GM12878 (cell line): ENCODE measurements at regions not wholly inside any gene's neighbourhood (a gene's known extent, or its start where the extent isn't known, plus 50 kb on each side); places are given as distances from the start of the nearest gene placed in this dataset.

Source experiments
- ATAC-seq: fragments of 200-7000 bp; cut with Tn5 transposase; 3 replicates; pipeline ENCODE4 v1.9.1; 2020; ENCODE audit warnings: mild to moderate bottlenecking, moderate library complexity
- BruUV-seq: library from RNA; stranded (reverse); fragments of 400-500 nt; replicated peaks from 2 replicates; lab custom pipeline; 2021; lab: Mats Ljungman, UMichigan
- CTCF ChIA-PET: fragments of 300-600 bp; sonication (Branson Sonifier 250); formaldehyde crosslinking; extraction: SDS; loops from one replicate; lab custom pipeline; 2021; ENCODE audit warnings: inconsistent platforms; lab: Yijun Ruan, JAX
- POLR2A ChIA-PET: fragments of 350-600 bp; formaldehyde crosslinking; extraction: SDS; loops from one replicate; lab custom pipeline; 2021; ENCODE audit warnings: inconsistent platforms; lab: Charles Lee
- RAD21 ChIA-PET: fragments of 300-600 bp; sonication (Branson Sonifier 250); formaldehyde crosslinking; loops from one replicate; lab custom pipeline; 2023; ENCODE audit warnings: antibody characterized with exemption; ENCODE audit not compliant: unreplicated experiment; lab: Charles Lee
- SMC1A ChIA-PET: fragments of 300-600 bp; sonication (Branson Sonifier 250); formaldehyde crosslinking; loops from one replicate; lab custom pipeline; 2023; ENCODE audit not compliant: unreplicated experiment, uncharacterized antibody; lab: Charles Lee
- DNase-seq: peaks from one replicate; pipeline ENCODE4 v3.0.0-alpha.2; 2011; ENCODE audit warnings: low read depth, low spot score
- FAIRE-seq: peaks from 3 replicates; lab custom pipeline; 2011; peaks lifted over from hg19 to GRCh38; lab: Jason Lieb, UNC
- H2AFZ ChIP-seq: 2 replicates; pipeline ENCODE4 v1.6.0; 2011; ENCODE audit warnings: low read depth, low read length, control low read depth; ENCODE audit not compliant: control insufficient read depth
- H3K27ac ChIP-seq: 2 replicates; pipeline ENCODE4 v1.5.1; 2011; ENCODE audit warnings: control low read depth; ENCODE audit not compliant: control insufficient read depth, insufficient read depth
- H3K27me3 ChIP-seq, 2 experiments: replicated peaks in 1 of 2; 2 replicates each; pipeline versions ENCODE4 v1.6.0 to v1.6.1; 2011; ENCODE audit warnings: low read length in 1 of 2; ENCODE audit not compliant: control insufficient read depth in 2 of 2, insufficient read depth in 2 of 2
- H3K36me3 ChIP-seq, 2 experiments: 2 replicates each; pipeline ENCODE4 v1.5.1; 2011; ENCODE audit warnings: low read length in 1 of 2; ENCODE audit not compliant: control insufficient read depth in 2 of 2, insufficient read depth in 2 of 2
- H3K4me1 ChIP-seq: 2 replicates; pipeline ENCODE4 v1.6.1; 2011; ENCODE audit warnings: mild to moderate bottlenecking, low read length, moderate library complexity, mixed read lengths; ENCODE audit not compliant: control insufficient read depth, insufficient read depth
- H3K4me2 ChIP-seq: 2 replicates; pipeline ENCODE4 v1.6.0; 2011; ENCODE audit warnings: control low read depth; ENCODE audit not compliant: control insufficient read depth, insufficient read depth
- H3K4me3 ChIP-seq: fragments of 200-600 bp; sonication (generic); 2 replicates; pipeline ENCODE4 v1.5.1; 2016
- H3K79me2 ChIP-seq: 2 replicates; pipeline ENCODE4 v1.6.0; 2011; ENCODE audit warnings: low read length; ENCODE audit not compliant: control insufficient read depth, insufficient read depth
- H3K9ac ChIP-seq: 2 replicates; pipeline ENCODE4 v1.8.0; 2011; ENCODE audit warnings: low read length, control low read depth, mixed read lengths; ENCODE audit not compliant: control insufficient read depth, insufficient read depth
- H3K9me3 ChIP-seq: replicated peaks from 3 replicates; pipeline ENCODE4 v1.5.1; 2011; ENCODE audit warnings: mild to moderate bottlenecking, low read length; ENCODE audit not compliant: control insufficient read depth, insufficient read depth
- H4K20me1 ChIP-seq: 2 replicates; pipeline ENCODE4 v1.6.0; 2011; ENCODE audit not compliant: control insufficient read depth, insufficient read depth
- BRCA1 ChIP-seq: IDR thresholded peaks from 2 replicates; pipeline ENCODE4 v1.6.1; 2011; ENCODE audit warnings: low read depth, low read length, improper control_type of control experiment
- ETV6 ChIP-seq, 2 experiments: fragments of 450-650 bp in 1 of 2; IDR thresholded peaks in 1 of 2; conservative IDR thresholded peaks in 1 of 2; 2 replicates each; pipeline ENCODE4 v1.6.1; 2014; ENCODE audit warnings: antibody characterized with exemption in 1 of 2, borderline replicate concordance in 1 of 2, low read depth in 1 of 2, mild to moderate bottlenecking in 1 of 2, moderate library complexity in 1 of 2
- FOS ChIP-seq: IDR thresholded peaks from 3 replicates; pipeline ENCODE4 v1.6.1; 2011; ENCODE audit warnings: borderline replicate concordance; ENCODE audit not compliant: insufficient read length; ENCODE audit errors: extremely low read depth
- GABPA ChIP-seq: IDR thresholded peaks from 2 replicates; pipeline ENCODE4 v1.6.1; 2014; ENCODE audit warnings: antibody characterized with exemption, low read depth, mild to moderate bottlenecking, inconsistent platforms
- HDGF ChIP-seq: fragments of 450-650 bp; IDR thresholded peaks from 2 replicates; pipeline ENCODE4 v1.6.1; 2016; ENCODE audit warnings: antibody characterized with exemption
- IRF4 ChIP-seq: IDR thresholded peaks from 2 replicates; pipeline ENCODE4 v1.6.1; 2011; ENCODE audit warnings: low read depth, low read length
- JUNB ChIP-seq: IDR thresholded peaks from 2 replicates; pipeline ENCODE4 v1.6.1; 2016; ENCODE audit warnings: antibody characterized with exemption, mild to moderate bottlenecking
- KDM1A ChIP-seq: fragments of 200-600 bp; sonication (generic); IDR thresholded peaks from 2 replicates; pipeline ENCODE4 v1.6.1; 2016; ENCODE audit warnings: borderline replicate concordance
- NBN ChIP-seq: fragments of 450-650 bp; IDR thresholded peaks from 2 replicates; pipeline ENCODE4 v1.6.1; 2016
- RUNX3 ChIP-seq: IDR thresholded peaks from 2 replicates; pipeline ENCODE4 v1.6.1; 2012; ENCODE audit warnings: low read length, inconsistent platforms
- SIX5 ChIP-seq: IDR thresholded peaks from 2 replicates; pipeline ENCODE4 v1.6.1; 2011; ENCODE audit warnings: mild to moderate bottlenecking, low read depth, low read length, moderate library complexity; ENCODE audit not compliant: severe bottlenecking
- SMARCA5 ChIP-seq: fragments of 450-650 bp; IDR thresholded peaks from 2 replicates; pipeline ENCODE4 v1.6.1; 2017; ENCODE audit warnings: mild to moderate bottlenecking
- SMC3 ChIP-seq: IDR thresholded peaks from 2 replicates; pipeline ENCODE4 v1.6.1; 2011; ENCODE audit warnings: low read length, improper control_type of control experiment, borderline replicate concordance
- TCF7 ChIP-seq: IDR thresholded peaks from 2 replicates; pipeline ENCODE4 v1.6.1; 2014; ENCODE audit warnings: antibody characterized with exemption, borderline replicate concordance
- ZNF207 ChIP-seq: fragments of 450-650 bp; IDR thresholded peaks from 2 replicates; pipeline ENCODE4 v1.6.1; 2014; ENCODE audit warnings: antibody characterized with exemption, mild to moderate bottlenecking, borderline replicate concordance
- ZNF622 ChIP-seq: fragments of 450-650 bp; IDR thresholded peaks from 2 replicates; pipeline ENCODE4 v1.6.1; 2017; ENCODE audit warnings: mild to moderate bottlenecking, inconsistent platforms
- ZSCAN29 ChIP-seq: fragments of 450-650 bp; IDR thresholded peaks from 2 replicates; pipeline ENCODE4 v1.6.1; 2017; ENCODE audit warnings: mild to moderate bottlenecking, moderate library complexity
- WGBS: methylation state at CpG from one replicate; pipeline ENCODE4 v1.1.6; 2016; ENCODE audit warnings: low lambda C conversion rate; ENCODE audit not compliant: insufficient replicate concordance, insufficient coverage; ENCODE audit errors: missing lambda C conversion rate; 5-methylcytosine and 5-hydroxymethylcytosine counted together
- in situ Hi-C: fragments of 300-500 bp; cut with MboI; formaldehyde crosslinking; loops from 9 replicates; pipeline ENCODE4 v1.14.3; 2018; ENCODE audit warnings: mixed read lengths
- intact Hi-C: fragments of 100-400 bp; cut with micrococcal nuclease; formaldehyde crosslinking; loops from one replicate; pipeline ENCODE4 v1.14.2; 2022; ENCODE audit not compliant: unreplicated experiment
- TF ChIP-seq, protein P1 (sequence below): fragments of 450-650 bp; IDR thresholded peaks from 2 replicates; pipeline ENCODE4 v1.6.1; 2017; ENCODE audit warnings: mild to moderate bottlenecking
- TF ChIP-seq, protein P2 (sequence below): fragments of 450-650 bp; IDR thresholded peaks from 2 replicates; pipeline ENCODE4 v1.6.1; 2017; ENCODE audit warnings: antibody characterized with exemption, mild to moderate bottlenecking, moderate library complexity

DNA sequence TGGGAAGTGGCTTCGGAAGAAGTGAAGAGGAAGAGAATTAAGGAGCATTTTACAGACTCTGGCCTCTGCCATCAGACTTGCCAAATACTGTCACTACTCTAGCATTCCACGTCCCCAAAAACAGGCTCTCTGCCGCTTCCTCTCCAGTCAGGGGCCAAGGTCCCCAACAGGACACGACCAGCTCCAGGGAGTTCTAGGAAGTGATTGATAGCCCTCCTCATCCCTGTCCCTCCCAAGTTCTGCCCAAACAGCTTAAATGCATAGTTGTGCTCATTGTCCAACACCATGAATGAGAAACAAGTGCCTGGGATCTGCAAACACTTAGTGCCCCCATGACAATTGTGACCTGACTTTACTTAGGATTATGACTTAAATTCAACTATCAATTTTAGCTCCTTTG, 96.5 kb downstream of the MED10 start:
- H3K4me3 ChIP-seq, result no peak overlapping the region
- no peak overlapping the region for H3K4me2 ChIP-seq
- in situ Hi-C loops (no loop called here), intact Hi-C loops (loop anchor here (10.0 kb wide), 1 partner anchor 787 kb away; no protein-coding TSS in a partner anchor)
- H3K4me1 ChIP-seq, result no peaks in the 10 kb centered on the region
- DNase-seq (no peak), FAIRE-seq (no peak), ATAC-seq (no peak)
- ChIA-PET POLR2A (interaction anchor here (0.6 kb wide), 1 partner anchor 57 kb away, joined by 3 read pairs; no protein-coding TSS in a partner anchor), RAD21 (interaction anchor here (1.3 to 1.5 kb wide), 2 partner anchors 8 to 14 kb away, joined by 3 to 4 read pairs; no protein-coding TSS in a partner anchor), SMC1A (interaction anchor here (0.6 to 1.5 kb wide), 7 partner anchors 9 to 331 kb away, joined by 3 to 6 read pairs (median 3); no protein-coding TSS in a partner anchor), CTCF (interaction anchor here (0.6 to 1.6 kb wide), 3 partner anchors 13 to 177 kb away, joined by 3 to 4 read pairs (median 3); no protein-coding TSS in a partner anchor)
- no peak overlapping the region for H3K27ac ChIP-seq
- H3K79me2 ChIP-seq, result no peaks in the 10 kb centered on the region
- BruUV-seq, result no TSS peak
- no peaks in the 10 kb centered on the region; the same call in 2 of the 3 replicates for H3K9me3 ChIP-seq
- no peaks in the 10 kb centered on the region for H4K20me1 ChIP-seq
- H3K27me3 ChIP-seq, result no peaks in the 10 kb centered on the region
- no peak overlapping the region for H3K9ac ChIP-seq
- no peak for TF ChIP-seq SIX5
- TF ChIP-seq IRF4, result no peak
- TF ChIP-seq ZSCAN29, result no peak
- TF ChIP-seq ZNF622, result no peak
- TF ChIP-seq ETV6 (conservative IDR thresholded peaks at IDR 0.05 in 1 of 2, IDR thresholded peaks at IDR 0.05 in 1 of 2; ENCODE audit: borderline replicate concordance in 1 of 2, low read depth in 1 of 2), result no peak
- no peak for TF ChIP-seq ZNF207
- no peak for TF ChIP-seq KDM1A
- no peak for TF ChIP-seq FOS
- no peak for TF ChIP-seq GABPA
- no peak for TF ChIP-seq RUNX3
- TF ChIP-seq BRCA1, result no peak
- TF ChIP-seq, protein P1, sequence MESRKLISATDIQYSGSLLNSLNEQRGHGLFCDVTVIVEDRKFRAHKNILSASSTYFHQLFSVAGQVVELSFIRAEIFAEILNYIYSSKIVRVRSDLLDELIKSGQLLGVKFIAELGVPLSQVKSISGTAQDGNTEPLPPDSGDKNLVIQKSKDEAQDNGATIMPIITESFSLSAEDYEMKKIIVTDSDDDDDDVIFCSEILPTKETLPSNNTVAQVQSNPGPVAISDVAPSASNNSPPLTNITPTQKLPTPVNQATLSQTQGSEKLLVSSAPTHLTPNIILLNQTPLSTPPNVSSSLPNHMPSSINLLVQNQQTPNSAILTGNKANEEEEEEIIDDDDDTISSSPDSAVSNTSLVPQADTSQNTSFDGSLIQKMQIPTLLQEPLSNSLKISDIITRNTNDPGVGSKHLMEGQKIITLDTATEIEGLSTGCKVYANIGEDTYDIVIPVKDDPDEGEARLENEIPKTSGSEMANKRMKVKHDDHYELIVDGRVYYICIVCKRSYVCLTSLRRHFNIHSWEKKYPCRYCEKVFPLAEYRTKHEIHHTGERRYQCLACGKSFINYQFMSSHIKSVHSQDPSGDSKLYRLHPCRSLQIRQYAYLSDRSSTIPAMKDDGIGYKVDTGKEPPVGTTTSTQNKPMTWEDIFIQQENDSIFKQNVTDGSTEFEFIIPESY, result no peak
- TF ChIP-seq, protein P2, sequence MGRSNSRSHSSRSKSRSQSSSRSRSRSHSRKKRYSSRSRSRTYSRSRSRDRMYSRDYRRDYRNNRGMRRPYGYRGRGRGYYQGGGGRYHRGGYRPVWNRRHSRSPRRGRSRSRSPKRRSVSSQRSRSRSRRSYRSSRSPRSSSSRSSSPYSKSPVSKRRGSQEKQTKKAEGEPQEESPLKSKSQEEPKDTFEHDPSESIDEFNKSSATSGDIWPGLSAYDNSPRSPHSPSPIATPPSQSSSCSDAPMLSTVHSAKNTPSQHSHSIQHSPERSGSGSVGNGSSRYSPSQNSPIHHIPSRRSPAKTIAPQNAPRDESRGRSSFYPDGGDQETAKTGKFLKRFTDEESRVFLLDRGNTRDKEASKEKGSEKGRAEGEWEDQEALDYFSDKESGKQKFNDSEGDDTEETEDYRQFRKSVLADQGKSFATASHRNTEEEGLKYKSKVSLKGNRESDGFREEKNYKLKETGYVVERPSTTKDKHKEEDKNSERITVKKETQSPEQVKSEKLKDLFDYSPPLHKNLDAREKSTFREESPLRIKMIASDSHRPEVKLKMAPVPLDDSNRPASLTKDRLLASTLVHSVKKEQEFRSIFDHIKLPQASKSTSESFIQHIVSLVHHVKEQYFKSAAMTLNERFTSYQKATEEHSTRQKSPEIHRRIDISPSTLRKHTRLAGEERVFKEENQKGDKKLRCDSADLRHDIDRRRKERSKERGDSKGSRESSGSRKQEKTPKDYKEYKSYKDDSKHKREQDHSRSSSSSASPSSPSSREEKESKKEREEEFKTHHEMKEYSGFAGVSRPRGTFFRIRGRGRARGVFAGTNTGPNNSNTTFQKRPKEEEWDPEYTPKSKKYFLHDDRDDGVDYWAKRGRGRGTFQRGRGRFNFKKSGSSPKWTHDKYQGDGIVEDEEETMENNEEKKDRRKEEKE, result no peak
- no peak for TF ChIP-seq JUNB
- TF ChIP-seq HDGF, result no peak
- no peak for TF ChIP-seq NBN
- no peak for TF ChIP-seq TCF7
- TF ChIP-seq SMARCA5, result no peak
- no peak for TF ChIP-seq SMC3
- no peaks in the 10 kb centered on the region for H3K36me3 ChIP-seq
- H2AFZ ChIP-seq, result no peak overlapping the region
- 33% methylated on average over 4 of the region's 4 CpGs for WGBS
